GM12878 (cell line): ENCODE measurements at regions not wholly inside any gene's neighbourhood (a gene's known extent, or its start where the extent isn't known, plus 50 kb on each side); places are given as distances from the start of the nearest gene placed in this dataset.

Source experiments
- ATAC-seq: fragments of 200-7000 bp; cut with Tn5 transposase; 3 replicates; pipeline ENCODE4 v1.9.1; 2020; ENCODE audit warnings: mild to moderate bottlenecking, moderate library complexity
- BruUV-seq: library from RNA; stranded (reverse); fragments of 400-500 nt; replicated peaks from 2 replicates; lab custom pipeline; 2021; lab: Mats Ljungman, UMichigan
- CTCF ChIA-PET: fragments of 300-600 bp; sonication (Branson Sonifier 250); formaldehyde crosslinking; extraction: SDS; loops from one replicate; lab custom pipeline; 2021; ENCODE audit warnings: inconsistent platforms; lab: Yijun Ruan, JAX
- POLR2A ChIA-PET: fragments of 350-600 bp; formaldehyde crosslinking; extraction: SDS; loops from one replicate; lab custom pipeline; 2021; ENCODE audit warnings: inconsistent platforms; lab: Charles Lee
- RAD21 ChIA-PET: fragments of 300-600 bp; sonication (Branson Sonifier 250); formaldehyde crosslinking; loops from one replicate; lab custom pipeline; 2023; ENCODE audit warnings: antibody characterized with exemption; ENCODE audit not compliant: unreplicated experiment; lab: Charles Lee
- SMC1A ChIA-PET: fragments of 300-600 bp; sonication (Branson Sonifier 250); formaldehyde crosslinking; loops from one replicate; lab custom pipeline; 2023; ENCODE audit not compliant: unreplicated experiment, uncharacterized antibody; lab: Charles Lee
- DNase-seq: peaks from one replicate; pipeline ENCODE4 v3.0.0-alpha.2; 2011; ENCODE audit warnings: low read depth, low spot score
- FAIRE-seq: peaks from 3 replicates; lab custom pipeline; 2011; peaks lifted over from hg19 to GRCh38; lab: Jason Lieb, UNC
- H2AFZ ChIP-seq: 2 replicates; pipeline ENCODE4 v1.6.0; 2011; ENCODE audit warnings: low read depth, low read length, control low read depth; ENCODE audit not compliant: control insufficient read depth
- H3K27ac ChIP-seq: 2 replicates; pipeline ENCODE4 v1.5.1; 2011; ENCODE audit warnings: control low read depth; ENCODE audit not compliant: control insufficient read depth, insufficient read depth
- H3K27me3 ChIP-seq, 2 experiments: replicated peaks in 1 of 2; 2 replicates each; pipeline versions ENCODE4 v1.6.0 to v1.6.1; 2011; ENCODE audit warnings: low read length in 1 of 2; ENCODE audit not compliant: control insufficient read depth in 2 of 2, insufficient read depth in 2 of 2
- H3K36me3 ChIP-seq, 2 experiments: 2 replicates each; pipeline ENCODE4 v1.5.1; 2011; ENCODE audit warnings: low read length in 1 of 2; ENCODE audit not compliant: control insufficient read depth in 2 of 2, insufficient read depth in 2 of 2
- H3K4me1 ChIP-seq: 2 replicates; pipeline ENCODE4 v1.6.1; 2011; ENCODE audit warnings: mild to moderate bottlenecking, low read length, moderate library complexity, mixed read lengths; ENCODE audit not compliant: control insufficient read depth, insufficient read depth
- H3K4me2 ChIP-seq: 2 replicates; pipeline ENCODE4 v1.6.0; 2011; ENCODE audit warnings: control low read depth; ENCODE audit not compliant: control insufficient read depth, insufficient read depth
- H3K4me3 ChIP-seq: fragments of 200-600 bp; sonication (generic); 2 replicates; pipeline ENCODE4 v1.5.1; 2016
- H3K79me2 ChIP-seq: 2 replicates; pipeline ENCODE4 v1.6.0; 2011; ENCODE audit warnings: low read length; ENCODE audit not compliant: control insufficient read depth, insufficient read depth
- H3K9ac ChIP-seq: 2 replicates; pipeline ENCODE4 v1.8.0; 2011; ENCODE audit warnings: low read length, control low read depth, mixed read lengths; ENCODE audit not compliant: control insufficient read depth, insufficient read depth
- H3K9me3 ChIP-seq: replicated peaks from 3 replicates; pipeline ENCODE4 v1.5.1; 2011; ENCODE audit warnings: mild to moderate bottlenecking, low read length; ENCODE audit not compliant: control insufficient read depth, insufficient read depth
- H4K20me1 ChIP-seq: 2 replicates; pipeline ENCODE4 v1.6.0; 2011; ENCODE audit not compliant: control insufficient read depth, insufficient read depth
- CBFB ChIP-seq: IDR thresholded peaks from 2 replicates; pipeline ENCODE4 v1.6.1; 2016; ENCODE audit warnings: antibody characterized with exemption, low read depth
- CREM ChIP-seq: IDR thresholded peaks from 2 replicates; pipeline ENCODE4 v1.6.1; 2014; ENCODE audit warnings: antibody characterized with exemption, low read depth
- EED ChIP-seq: sonication (generic); IDR thresholded peaks from 2 replicates; pipeline ENCODE4 v1.6.1; 2016; ENCODE audit warnings: antibody characterized with exemption, low read depth
- IKZF2 ChIP-seq, 2 experiments: fragments of 450-650 bp; IDR thresholded peaks; 2 replicates each; pipeline ENCODE4 v1.6.1; 2017; ENCODE audit warnings: mild to moderate bottlenecking in 2 of 2, moderate library complexity in 2 of 2
- RAD21 ChIP-seq: IDR thresholded peaks from 2 replicates; pipeline ENCODE4 v1.6.1; 2011; ENCODE audit warnings: mild to moderate bottlenecking, low read depth, low read length, moderate library complexity; ENCODE audit not compliant: insufficient read depth
- SIN3A ChIP-seq: IDR thresholded peaks from 2 replicates; pipeline ENCODE4 v1.6.1; 2012; ENCODE audit warnings: low read depth, low read length, improper control_type of control experiment
- SIX5 ChIP-seq: IDR thresholded peaks from 2 replicates; pipeline ENCODE4 v1.6.1; 2011; ENCODE audit warnings: mild to moderate bottlenecking, low read depth, low read length, moderate library complexity; ENCODE audit not compliant: severe bottlenecking
- WGBS: methylation state at CpG from one replicate; pipeline ENCODE4 v1.1.6; 2016; ENCODE audit warnings: low lambda C conversion rate; ENCODE audit not compliant: insufficient replicate concordance, insufficient coverage; ENCODE audit errors: missing lambda C conversion rate; 5-methylcytosine and 5-hydroxymethylcytosine counted together
- in situ Hi-C: fragments of 300-500 bp; cut with MboI; formaldehyde crosslinking; loops from 9 replicates; pipeline ENCODE4 v1.14.3; 2018; ENCODE audit warnings: mixed read lengths
- intact Hi-C: fragments of 100-400 bp; cut with micrococcal nuclease; formaldehyde crosslinking; loops from one replicate; pipeline ENCODE4 v1.14.2; 2022; ENCODE audit not compliant: unreplicated experiment
- TF ChIP-seq, protein P1 (sequence below): fragments of 150-350 bp; IDR thresholded peaks from 2 replicates; pipeline ENCODE4 v1.6.1; 2016; ENCODE audit warnings: low read depth, low read length
- TF ChIP-seq, protein P2 (sequence below): fragments of 450-650 bp; IDR thresholded peaks from 2 replicates; pipeline ENCODE4 v1.6.1; 2017; ENCODE audit warnings: borderline replicate concordance
- TF ChIP-seq, protein P3 (sequence below): IDR thresholded peaks from 2 replicates; pipeline ENCODE4 v1.6.1; 2012; ENCODE audit warnings: low read depth, low read length, improper control_type of control experiment
- TF ChIP-seq, protein P4 (sequence below): fragments of 450-650 bp; IDR thresholded peaks from 2 replicates; pipeline ENCODE4 v1.6.1; 2017; ENCODE audit warnings: mild to moderate bottlenecking, moderate library complexity
- TF ChIP-seq, protein P5 (sequence below): fragments of 450-650 bp; formaldehyde crosslinking; IDR thresholded peaks from 2 replicates; pipeline ENCODE4 v1.5.0; 2022; ENCODE audit warnings: mild to moderate bottlenecking, missing genetic modification characterization

DNA sequence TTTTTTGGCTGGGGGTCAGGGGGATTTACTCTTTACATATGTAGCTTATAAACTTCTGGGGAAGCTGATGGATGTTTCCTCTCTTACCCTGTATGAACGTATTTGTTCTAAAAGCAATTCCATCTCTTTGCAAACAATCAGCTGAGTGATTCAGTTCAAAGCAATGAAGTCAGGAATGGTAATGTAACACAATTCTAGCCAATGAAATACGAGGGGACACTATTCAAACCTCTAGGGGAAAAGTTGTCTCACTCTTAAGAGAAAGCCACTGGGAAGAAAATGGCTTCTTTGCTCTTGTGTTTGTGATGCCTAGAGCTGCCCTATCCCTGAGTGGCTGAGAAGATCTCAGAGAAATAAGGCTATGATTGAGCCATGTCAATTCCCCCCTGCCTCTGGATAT is 134.8 kb upstream of the SEMA3C start:
- Histone ChIP-seq H3K4me1 (no peaks in the 10 kb centered on the region), H3K4me3 (no peak overlapping the region), H3K36me3 (no peaks in the 10 kb centered on the region), H3K4me2 (no peak overlapping the region), H2AFZ (no peak overlapping the region), H3K79me2 (no peaks in the 10 kb centered on the region), H3K9ac (no peak overlapping the region), H4K20me1 (no peaks in the 10 kb centered on the region), H3K27me3 (no peaks in the 10 kb centered on the region), H3K9me3 (no peaks in the 10 kb centered on the region), H3K27ac (no peak overlapping the region)
- in situ Hi-C loops = no loop called here
- RAD21 ChIA-PET = no interaction called here
- POLR2A ChIA-PET = no interaction called here
- ATAC-seq (no peak), FAIRE-seq (no peak), DNase-seq (no peak)
- intact Hi-C loops = no loop called here
- SMC1A ChIA-PET = no interaction called here
- no TSS peak for BruUV-seq
- CTCF ChIA-PET = no interaction called here
- 0% methylated on average over 2 of the region's 2 CpGs for WGBS
- no peak for TF ChIP-seq SIN3A
- TF ChIP-seq, protein P1, sequence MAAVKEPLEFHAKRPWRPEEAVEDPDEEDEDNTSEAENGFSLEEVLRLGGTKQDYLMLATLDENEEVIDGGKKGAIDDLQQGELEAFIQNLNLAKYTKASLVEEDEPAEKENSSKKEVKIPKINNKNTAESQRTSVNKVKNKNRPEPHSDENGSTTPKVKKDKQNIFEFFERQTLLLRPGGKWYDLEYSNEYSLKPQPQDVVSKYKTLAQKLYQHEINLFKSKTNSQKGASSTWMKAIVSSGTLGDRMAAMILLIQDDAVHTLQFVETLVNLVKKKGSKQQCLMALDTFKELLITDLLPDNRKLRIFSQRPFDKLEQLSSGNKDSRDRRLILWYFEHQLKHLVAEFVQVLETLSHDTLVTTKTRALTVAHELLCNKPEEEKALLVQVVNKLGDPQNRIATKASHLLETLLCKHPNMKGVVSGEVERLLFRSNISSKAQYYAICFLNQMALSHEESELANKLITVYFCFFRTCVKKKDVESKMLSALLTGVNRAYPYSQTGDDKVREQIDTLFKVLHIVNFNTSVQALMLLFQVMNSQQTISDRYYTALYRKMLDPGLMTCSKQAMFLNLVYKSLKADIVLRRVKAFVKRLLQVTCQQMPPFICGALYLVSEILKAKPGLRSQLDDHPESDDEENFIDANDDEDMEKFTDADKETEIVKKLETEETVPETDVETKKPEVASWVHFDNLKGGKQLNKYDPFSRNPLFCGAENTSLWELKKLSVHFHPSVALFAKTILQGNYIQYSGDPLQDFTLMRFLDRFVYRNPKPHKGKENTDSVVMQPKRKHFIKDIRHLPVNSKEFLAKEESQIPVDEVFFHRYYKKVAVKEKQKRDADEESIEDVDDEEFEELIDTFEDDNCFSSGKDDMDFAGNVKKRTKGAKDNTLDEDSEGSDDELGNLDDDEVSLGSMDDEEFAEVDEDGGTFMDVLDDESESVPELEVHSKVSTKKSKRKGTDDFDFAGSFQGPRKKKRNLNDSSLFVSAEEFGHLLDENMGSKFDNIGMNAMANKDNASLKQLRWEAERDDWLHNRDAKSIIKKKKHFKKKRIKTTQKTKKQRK = no peak
- TF ChIP-seq SIX5 = no peak
- TF ChIP-seq, protein P2, sequence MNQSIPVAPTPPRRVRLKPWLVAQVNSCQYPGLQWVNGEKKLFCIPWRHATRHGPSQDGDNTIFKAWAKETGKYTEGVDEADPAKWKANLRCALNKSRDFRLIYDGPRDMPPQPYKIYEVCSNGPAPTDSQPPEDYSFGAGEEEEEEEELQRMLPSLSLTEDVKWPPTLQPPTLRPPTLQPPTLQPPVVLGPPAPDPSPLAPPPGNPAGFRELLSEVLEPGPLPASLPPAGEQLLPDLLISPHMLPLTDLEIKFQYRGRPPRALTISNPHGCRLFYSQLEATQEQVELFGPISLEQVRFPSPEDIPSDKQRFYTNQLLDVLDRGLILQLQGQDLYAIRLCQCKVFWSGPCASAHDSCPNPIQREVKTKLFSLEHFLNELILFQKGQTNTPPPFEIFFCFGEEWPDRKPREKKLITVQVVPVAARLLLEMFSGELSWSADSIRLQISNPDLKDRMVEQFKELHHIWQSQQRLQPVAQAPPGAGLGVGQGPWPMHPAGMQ = no peak
- TF ChIP-seq, protein P3, sequence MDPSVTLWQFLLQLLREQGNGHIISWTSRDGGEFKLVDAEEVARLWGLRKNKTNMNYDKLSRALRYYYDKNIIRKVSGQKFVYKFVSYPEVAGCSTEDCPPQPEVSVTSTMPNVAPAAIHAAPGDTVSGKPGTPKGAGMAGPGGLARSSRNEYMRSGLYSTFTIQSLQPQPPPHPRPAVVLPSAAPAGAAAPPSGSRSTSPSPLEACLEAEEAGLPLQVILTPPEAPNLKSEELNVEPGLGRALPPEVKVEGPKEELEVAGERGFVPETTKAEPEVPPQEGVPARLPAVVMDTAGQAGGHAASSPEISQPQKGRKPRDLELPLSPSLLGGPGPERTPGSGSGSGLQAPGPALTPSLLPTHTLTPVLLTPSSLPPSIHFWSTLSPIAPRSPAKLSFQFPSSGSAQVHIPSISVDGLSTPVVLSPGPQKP = no peak
- TF ChIP-seq, protein P4, sequence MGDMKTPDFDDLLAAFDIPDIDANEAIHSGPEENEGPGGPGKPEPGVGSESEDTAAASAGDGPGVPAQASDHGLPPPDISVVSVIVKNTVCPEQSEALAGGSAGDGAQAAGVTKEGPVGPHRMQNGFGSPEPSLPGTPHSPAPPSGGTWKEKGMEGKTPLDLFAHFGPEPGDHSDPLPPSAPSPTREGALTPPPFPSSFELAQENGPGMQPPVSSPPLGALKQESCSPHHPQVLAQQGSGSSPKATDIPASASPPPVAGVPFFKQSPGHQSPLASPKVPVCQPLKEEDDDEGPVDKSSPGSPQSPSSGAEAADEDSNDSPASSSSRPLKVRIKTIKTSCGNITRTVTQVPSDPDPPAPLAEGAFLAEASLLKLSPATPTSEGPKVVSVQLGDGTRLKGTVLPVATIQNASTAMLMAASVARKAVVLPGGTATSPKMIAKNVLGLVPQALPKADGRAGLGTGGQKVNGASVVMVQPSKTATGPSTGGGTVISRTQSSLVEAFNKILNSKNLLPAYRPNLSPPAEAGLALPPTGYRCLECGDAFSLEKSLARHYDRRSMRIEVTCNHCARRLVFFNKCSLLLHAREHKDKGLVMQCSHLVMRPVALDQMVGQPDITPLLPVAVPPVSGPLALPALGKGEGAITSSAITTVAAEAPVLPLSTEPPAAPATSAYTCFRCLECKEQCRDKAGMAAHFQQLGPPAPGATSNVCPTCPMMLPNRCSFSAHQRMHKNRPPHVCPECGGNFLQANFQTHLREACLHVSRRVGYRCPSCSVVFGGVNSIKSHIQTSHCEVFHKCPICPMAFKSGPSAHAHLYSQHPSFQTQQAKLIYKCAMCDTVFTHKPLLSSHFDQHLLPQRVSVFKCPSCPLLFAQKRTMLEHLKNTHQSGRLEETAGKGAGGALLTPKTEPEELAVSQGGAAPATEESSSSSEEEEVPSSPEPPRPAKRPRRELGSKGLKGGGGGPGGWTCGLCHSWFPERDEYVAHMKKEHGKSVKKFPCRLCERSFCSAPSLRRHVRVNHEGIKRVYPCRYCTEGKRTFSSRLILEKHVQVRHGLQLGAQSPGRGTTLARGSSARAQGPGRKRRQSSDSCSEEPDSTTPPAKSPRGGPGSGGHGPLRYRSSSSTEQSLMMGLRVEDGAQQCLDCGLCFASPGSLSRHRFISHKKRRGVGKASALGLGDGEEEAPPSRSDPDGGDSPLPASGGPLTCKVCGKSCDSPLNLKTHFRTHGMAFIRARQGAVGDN = no peak
- TF ChIP-seq IKZF2 (IDR thresholded peaks at IDR 0.05) = no peak
- no peak for TF ChIP-seq RAD21
- TF ChIP-seq CREM = no peak
- TF ChIP-seq EED = no peak
- TF ChIP-seq, protein P5, sequence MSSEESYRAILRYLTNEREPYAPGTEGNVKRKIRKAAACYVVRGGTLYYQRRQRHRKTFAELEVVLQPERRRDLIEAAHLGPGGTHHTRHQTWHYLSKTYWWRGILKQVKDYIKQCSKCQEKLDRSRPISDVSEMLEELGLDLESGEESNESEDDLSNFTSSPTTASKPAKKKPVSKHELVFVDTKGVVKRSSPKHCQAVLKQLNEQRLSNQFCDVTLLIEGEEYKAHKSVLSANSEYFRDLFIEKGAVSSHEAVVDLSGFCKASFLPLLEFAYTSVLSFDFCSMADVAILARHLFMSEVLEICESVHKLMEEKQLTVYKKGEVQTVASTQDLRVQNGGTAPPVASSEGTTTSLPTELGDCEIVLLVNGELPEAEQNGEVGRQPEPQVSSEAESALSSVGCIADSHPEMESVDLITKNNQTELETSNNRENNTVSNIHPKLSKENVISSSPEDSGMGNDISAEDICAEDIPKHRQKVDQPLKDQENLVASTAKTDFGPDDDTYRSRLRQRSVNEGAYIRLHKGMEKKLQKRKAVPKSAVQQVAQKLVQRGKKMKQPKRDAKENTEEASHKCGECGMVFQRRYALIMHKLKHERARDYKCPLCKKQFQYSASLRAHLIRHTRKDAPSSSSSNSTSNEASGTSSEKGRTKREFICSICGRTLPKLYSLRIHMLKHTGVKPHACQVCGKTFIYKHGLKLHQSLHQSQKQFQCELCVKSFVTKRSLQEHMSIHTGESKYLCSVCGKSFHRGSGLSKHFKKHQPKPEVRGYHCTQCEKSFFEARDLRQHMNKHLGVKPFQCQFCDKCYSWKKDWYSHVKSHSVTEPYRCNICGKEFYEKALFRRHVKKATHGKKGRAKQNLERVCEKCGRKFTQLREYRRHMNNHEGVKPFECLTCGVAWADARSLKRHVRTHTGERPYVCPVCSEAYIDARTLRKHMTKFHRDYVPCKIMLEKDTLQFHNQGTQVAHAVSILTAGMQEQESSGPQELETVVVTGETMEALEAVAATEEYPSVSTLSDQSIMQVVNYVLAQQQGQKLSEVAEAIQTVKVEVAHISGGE (CRISPR knock-in tag) = no peak
- TF ChIP-seq CBFB = no peak
